HepG2 (cell line): ENCODE measurements at regions not wholly inside any gene's neighbourhood (a gene's known extent, or its start where the extent isn't known, plus 50 kb on each side); places are given as distances from the start of the nearest gene placed in this dataset.
A peak's percentile ranks its signal among the peaks of the same experiment; 100 is the strongest.

ENCODE experiments used
- ADNP ChIP-seq: sonication (generic); formaldehyde crosslinking; IDR thresholded peaks from 2 replicates; pipeline ENCODE4 v1.4.0; 2020; ENCODE audit warnings: missing genetic modification reagents
- EED ChIP-seq: sonication (generic); formaldehyde crosslinking; IDR thresholded peaks from 2 replicates; pipeline ENCODE4 v1.5.0; 2020; ENCODE audit warnings: mild to moderate bottlenecking, missing genetic modification reagents
- FOXK1 ChIP-seq: sonication (generic); formaldehyde crosslinking; IDR thresholded peaks from 2 replicates; pipeline ENCODE4 v1.4.0; 2020; ENCODE audit warnings: low read depth, missing genetic modification reagents, borderline replicate concordance
- KDM3A ChIP-seq: IDR thresholded peaks from 2 replicates; pipeline ENCODE4 v1.6.1; 2018; ENCODE audit warnings: low read depth, missing compliant biosample characterization
- MTF1 ChIP-seq: sonication (generic); formaldehyde crosslinking; IDR thresholded peaks from 2 replicates; pipeline ENCODE4 v1.5.0; 2020; ENCODE audit warnings: missing genetic modification reagents
- NPAS2 ChIP-seq: sonication (generic); formaldehyde crosslinking; IDR thresholded peaks from 2 replicates; pipeline ENCODE4 v1.8.0; 2022; ENCODE audit warnings: mild to moderate bottlenecking, missing genetic modification reagents, borderline replicate concordance
- ONECUT2 ChIP-seq: sonication (generic); formaldehyde crosslinking; IDR thresholded peaks from 2 replicates; pipeline ENCODE4 v1.4.0; 2020; ENCODE audit warnings: missing genetic modification reagents
- TBX2 ChIP-seq: sonication (generic); formaldehyde crosslinking; IDR thresholded peaks from 2 replicates; pipeline ENCODE4 v1.5.0; 2020; ENCODE audit warnings: missing genetic modification reagents, mild to moderate bottlenecking, borderline replicate concordance
- ZNF30 ChIP-seq: sonication (generic); formaldehyde crosslinking; IDR thresholded peaks from 2 replicates; pipeline ENCODE4 v1.5.0; 2020; ENCODE audit warnings: mild to moderate bottlenecking, missing genetic modification reagents
- ZNF660 ChIP-seq: sonication (generic); formaldehyde crosslinking; IDR thresholded peaks from 2 replicates; pipeline ENCODE4 v1.5.1; 2020; ENCODE audit warnings: mild to moderate bottlenecking, low read depth, missing genetic modification reagents, borderline replicate concordance
- ZNF737 ChIP-seq: sonication (generic); formaldehyde crosslinking; IDR thresholded peaks from 2 replicates; pipeline ENCODE4 v1.5.0; 2020; ENCODE audit warnings: missing genetic modification reagents, mild to moderate bottlenecking, borderline replicate concordance
- ZSCAN9 ChIP-seq: IDR thresholded peaks from 2 replicates; pipeline ENCODE4 v1.6.1; 2016; ENCODE audit warnings: borderline replicate concordance
- TF ChIP-seq, protein P1 (sequence below): sonication (generic); formaldehyde crosslinking; IDR thresholded peaks from 2 replicates; pipeline ENCODE4 v1.8.1; 2023; ENCODE audit warnings: mild to moderate bottlenecking, inconsistent platforms, moderate library complexity, missing genetic modification reagents, borderline replicate concordance
- TF ChIP-seq, protein P2 (sequence below): sonication (generic); formaldehyde crosslinking; IDR thresholded peaks from one replicate; pipeline ENCODE4 v1.5.1; 2020; ENCODE audit warnings: mild to moderate bottlenecking, missing genetic modification reagents; ENCODE audit errors: not compliant biosample characterization
- TF ChIP-seq, protein P3 (sequence below): sonication (generic); formaldehyde crosslinking; IDR thresholded peaks from 2 replicates; pipeline ENCODE4 v1.5.0; 2020; ENCODE audit warnings: missing genetic modification reagents
- TF ChIP-seq, protein P4 (sequence below): IDR thresholded peaks from 2 replicates; pipeline ENCODE4 v1.4.0; 2020; ENCODE audit warnings: mild to moderate bottlenecking, missing genetic modification reagents

DNA sequence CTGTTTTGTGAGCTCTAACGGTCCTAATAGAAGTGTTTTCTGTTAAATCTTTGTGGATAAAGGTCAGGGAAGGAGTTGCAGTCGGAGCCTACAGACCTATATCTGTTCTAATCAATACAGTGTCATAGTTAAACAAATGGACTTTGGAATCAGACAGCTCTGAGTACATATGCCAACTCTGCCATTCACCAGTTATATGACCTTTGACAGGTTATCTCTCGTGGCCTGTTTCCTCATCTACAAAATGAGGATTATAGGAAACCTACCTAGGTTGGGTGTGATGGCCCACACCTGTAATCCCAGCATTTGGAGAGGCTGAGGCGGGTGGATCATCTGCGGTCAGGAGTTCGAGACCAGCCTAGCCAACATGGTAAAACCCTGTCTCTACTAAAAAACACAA, 89.7 kb downstream of the MID1IP1 start (continued):
- TF ChIP-seq, protein P1, sequence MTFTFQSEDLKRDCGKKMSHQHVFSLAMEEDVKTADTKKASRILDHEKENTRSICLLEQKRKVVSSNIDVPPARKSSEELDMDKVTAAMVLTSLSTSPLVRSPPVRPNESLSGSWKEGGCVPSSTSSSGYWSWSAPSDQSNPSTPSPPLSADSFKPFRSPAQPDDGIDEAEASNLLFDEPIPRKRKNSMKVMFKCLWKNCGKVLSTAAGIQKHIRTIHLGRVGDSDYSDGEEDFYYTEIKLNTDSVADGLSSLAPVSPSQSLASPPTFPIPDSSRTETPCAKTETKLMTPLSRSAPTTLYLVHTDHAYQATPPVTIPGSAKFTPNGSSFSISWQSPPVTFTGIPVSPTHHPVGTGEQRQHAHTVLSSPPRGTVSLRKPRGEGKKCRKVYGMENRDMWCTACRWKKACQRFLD (CRISPR knock-in tag), result no peak
- TF ChIP-seq TBX2 (CRISPR knock-in tag) (no peak), FOXK1 (CRISPR knock-in tag) (no peak), MTF1 (CRISPR knock-in tag) (no peak), ZNF30 (CRISPR knock-in tag) (no peak), ZNF660 (no peak), ZNF737 (CRISPR knock-in tag) (no peak), EED (CRISPR knock-in tag) (no peak), ZSCAN9 (CRISPR knock-in tag) (no peak), KDM3A (no peak), ADNP (peak; percentile 76), ONECUT2 (CRISPR knock-in tag) (peak; percentile 84), NPAS2 (no peak)
- TF ChIP-seq, protein P2, sequence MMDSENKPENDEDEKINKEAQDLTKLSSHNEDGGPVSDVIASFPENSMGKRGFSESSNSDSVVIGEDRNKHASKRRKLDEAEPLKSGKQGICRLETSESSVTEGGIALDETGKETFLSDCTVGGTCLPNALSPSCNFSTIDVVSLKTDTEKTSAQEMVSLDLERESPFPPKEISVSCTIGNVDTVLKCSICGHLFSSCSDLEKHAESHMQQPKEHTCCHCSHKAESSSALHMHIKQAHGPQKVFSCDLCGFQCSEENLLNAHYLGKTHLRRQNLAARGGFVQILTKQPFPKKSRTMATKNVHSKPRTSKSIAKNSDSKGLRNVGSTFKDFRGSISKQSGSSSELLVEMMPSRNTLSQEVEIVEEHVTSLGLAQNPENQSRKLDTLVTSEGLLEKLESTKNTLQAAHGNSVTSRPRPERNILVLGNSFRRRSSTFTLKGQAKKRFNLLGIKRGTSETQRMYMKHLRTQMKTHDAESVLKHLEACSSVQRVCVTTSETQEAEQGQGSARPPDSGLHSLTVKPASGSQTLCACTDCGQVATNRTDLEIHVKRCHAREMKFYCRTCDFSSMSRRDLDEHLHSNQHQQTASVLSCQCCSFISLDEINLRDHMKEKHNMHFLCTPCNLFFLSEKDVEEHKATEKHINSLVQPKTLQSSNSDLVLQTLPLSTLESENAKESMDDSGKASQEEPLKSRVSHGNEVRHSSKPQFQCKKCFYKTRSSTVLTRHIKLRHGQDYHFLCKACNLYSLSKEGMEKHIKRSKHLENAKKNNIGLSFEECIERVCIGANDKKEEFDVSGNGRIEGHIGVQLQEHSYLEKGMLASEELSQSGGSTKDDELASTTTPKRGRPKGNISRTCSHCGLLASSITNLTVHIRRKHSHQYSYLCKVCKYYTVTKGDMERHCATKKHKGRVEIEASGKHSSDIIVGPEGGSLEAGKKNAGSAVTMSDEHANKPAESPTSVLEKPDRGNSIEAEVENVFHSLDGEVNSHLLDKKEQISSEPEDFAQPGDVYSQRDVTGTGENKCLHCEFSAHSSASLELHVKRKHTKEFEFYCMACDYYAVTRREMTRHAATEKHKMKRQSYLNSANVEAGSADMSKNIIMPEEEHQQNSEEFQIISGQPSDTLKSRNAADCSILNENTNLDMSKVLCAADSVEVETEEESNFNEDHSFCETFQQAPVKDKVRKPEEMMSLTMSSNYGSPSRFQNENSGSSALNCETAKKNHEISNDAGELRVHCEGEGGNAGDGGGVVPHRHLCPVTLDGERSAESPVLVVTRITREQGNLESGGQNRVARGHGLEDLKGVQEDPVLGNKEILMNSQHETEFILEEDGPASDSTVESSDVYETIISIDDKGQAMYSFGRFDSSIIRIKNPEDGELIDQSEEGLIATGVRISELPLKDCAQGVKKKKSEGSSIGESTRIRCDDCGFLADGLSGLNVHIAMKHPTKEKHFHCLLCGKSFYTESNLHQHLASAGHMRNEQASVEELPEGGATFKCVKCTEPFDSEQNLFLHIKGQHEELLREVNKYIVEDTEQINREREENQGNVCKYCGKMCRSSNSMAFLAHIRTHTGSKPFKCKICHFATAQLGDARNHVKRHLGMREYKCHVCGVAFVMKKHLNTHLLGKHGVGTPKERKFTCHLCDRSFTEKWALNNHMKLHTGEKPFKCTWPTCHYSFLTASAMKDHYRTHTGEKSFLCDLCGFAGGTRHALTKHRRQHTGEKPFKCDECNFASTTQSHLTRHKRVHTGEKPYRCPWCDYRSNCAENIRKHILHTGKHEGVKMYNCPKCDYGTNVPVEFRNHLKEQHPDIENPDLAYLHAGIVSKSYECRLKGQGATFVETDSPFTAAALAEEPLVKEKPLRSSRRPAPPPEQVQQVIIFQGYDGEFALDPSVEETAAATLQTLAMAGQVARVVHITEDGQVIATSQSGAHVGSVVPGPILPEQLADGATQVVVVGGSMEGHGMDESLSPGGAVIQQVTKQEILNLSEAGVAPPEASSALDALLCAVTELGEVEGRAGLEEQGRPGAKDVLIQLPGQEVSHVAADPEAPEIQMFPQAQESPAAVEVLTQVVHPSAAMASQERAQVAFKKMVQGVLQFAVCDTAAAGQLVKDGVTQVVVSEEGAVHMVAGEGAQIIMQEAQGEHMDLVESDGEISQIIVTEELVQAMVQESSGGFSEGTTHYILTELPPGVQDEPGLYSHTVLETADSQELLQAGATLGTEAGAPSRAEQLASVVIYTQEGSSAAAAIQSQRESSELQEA, result no peak
- TF ChIP-seq, protein P3, sequence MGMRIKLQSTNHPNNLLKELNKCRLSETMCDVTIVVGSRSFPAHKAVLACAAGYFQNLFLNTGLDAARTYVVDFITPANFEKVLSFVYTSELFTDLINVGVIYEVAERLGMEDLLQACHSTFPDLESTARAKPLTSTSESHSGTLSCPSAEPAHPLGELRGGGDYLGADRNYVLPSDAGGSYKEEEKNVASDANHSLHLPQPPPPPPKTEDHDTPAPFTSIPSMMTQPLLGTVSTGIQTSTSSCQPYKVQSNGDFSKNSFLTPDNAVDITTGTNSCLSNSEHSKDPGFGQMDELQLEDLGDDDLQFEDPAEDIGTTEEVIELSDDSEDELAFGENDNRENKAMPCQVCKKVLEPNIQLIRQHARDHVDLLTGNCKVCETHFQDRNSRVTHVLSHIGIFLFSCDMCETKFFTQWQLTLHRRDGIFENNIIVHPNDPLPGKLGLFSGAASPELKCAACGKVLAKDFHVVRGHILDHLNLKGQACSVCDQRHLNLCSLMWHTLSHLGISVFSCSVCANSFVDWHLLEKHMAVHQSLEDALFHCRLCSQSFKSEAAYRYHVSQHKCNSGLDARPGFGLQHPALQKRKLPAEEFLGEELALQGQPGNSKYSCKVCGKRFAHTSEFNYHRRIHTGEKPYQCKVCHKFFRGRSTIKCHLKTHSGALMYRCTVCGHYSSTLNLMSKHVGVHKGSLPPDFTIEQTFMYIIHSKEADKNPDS (CRISPR knock-in tag), result no peak
- TF ChIP-seq, protein P4, sequence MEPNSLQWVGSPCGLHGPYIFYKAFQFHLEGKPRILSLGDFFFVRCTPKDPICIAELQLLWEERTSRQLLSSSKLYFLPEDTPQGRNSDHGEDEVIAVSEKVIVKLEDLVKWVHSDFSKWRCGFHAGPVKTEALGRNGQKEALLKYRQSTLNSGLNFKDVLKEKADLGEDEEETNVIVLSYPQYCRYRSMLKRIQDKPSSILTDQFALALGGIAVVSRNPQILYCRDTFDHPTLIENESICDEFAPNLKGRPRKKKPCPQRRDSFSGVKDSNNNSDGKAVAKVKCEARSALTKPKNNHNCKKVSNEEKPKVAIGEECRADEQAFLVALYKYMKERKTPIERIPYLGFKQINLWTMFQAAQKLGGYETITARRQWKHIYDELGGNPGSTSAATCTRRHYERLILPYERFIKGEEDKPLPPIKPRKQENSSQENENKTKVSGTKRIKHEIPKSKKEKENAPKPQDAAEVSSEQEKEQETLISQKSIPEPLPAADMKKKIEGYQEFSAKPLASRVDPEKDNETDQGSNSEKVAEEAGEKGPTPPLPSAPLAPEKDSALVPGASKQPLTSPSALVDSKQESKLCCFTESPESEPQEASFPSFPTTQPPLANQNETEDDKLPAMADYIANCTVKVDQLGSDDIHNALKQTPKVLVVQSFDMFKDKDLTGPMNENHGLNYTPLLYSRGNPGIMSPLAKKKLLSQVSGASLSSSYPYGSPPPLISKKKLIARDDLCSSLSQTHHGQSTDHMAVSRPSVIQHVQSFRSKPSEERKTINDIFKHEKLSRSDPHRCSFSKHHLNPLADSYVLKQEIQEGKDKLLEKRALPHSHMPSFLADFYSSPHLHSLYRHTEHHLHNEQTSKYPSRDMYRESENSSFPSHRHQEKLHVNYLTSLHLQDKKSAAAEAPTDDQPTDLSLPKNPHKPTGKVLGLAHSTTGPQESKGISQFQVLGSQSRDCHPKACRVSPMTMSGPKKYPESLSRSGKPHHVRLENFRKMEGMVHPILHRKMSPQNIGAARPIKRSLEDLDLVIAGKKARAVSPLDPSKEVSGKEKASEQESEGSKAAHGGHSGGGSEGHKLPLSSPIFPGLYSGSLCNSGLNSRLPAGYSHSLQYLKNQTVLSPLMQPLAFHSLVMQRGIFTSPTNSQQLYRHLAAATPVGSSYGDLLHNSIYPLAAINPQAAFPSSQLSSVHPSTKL (CRISPR knock-in tag), result peak; percentile 67
